HEK293T (cell line): ENCODE measurements at regions not wholly inside any gene's neighbourhood (a gene's known extent, or its start where the extent isn't known, plus 50 kb on each side); places are given as distances from the start of the nearest gene placed in this dataset.
A peak's percentile ranks its signal among the peaks of the same experiment; 100 is the strongest.

Experiments used
- ARNT ChIP-seq: fragments of 450-650 bp; IDR thresholded peaks from 2 replicates; pipeline ENCODE4 v1.6.1; 2017; ENCODE audit warnings: mild to moderate bottlenecking
- BHLHE40 ChIP-seq: fragments of 450-650 bp; IDR thresholded peaks from 2 replicates; pipeline ENCODE4 v1.6.1; 2016; ENCODE audit warnings: mild to moderate bottlenecking, moderate library complexity, borderline replicate concordance
- HDGF ChIP-seq: fragments of 450-650 bp; IDR thresholded peaks from 2 replicates; pipeline ENCODE4 v1.6.1; 2017; ENCODE audit warnings: antibody characterized with exemption, borderline replicate concordance
- L3MBTL2 ChIP-seq: fragments of 450-650 bp; conservative IDR thresholded peaks from 2 replicates; pipeline ENCODE4 v1.6.1; 2016; ENCODE audit warnings: mild to moderate bottlenecking
- SP1 ChIP-seq: fragments of 450-650 bp; IDR thresholded peaks from 2 replicates; pipeline ENCODE4 v1.6.1; 2017
- SUZ12 ChIP-seq: fragments of 450-650 bp; IDR thresholded peaks from 2 replicates; pipeline ENCODE4 v1.6.1; 2016; ENCODE audit warnings: mild to moderate bottlenecking
- TARDBP ChIP-seq: fragments of 450-650 bp; IDR thresholded peaks from 2 replicates; pipeline ENCODE4 v1.6.1; 2016
- TF ChIP-seq, protein P1 (sequence below): fragments of 450-650 bp; IDR thresholded peaks from 2 replicates; pipeline ENCODE4 v1.6.1; 2016

DNA sequence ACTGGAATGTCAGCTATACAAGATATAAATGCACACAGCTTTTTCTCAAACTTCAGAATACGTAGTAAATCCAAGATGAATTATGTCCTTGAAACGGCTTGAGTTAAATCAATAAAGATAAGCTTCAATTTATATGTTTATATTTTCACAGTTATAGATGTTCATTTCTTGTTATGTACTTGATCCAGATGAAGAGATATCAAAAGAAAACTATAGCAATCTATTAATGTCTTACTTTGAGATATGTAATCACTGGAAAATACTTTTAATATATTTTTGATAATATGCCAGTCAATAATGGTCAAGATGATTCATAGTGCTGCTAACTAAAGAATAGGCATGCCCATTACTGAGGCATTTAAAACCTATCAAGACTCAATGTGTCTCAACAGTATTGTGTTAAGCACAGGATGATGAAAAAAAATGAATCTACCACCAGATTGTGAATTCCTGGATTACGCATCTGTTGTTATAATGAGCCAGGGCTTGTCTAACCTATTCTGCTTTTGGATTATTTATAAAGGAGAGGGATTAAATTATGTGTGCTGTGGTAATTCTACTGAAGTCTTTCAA lies 372.6 kb upstream of the PRR16 start:
- no peak for TF ChIP-seq BHLHE40
- TF ChIP-seq L3MBTL2, result no peak
- TF ChIP-seq HDGF, result no peak
- TF ChIP-seq TARDBP, result no peak
- TF ChIP-seq SUZ12, result no peak
- TF ChIP-seq SP1, result no peak
- TF ChIP-seq ARNT, result no peak
- TF ChIP-seq, protein P1, sequence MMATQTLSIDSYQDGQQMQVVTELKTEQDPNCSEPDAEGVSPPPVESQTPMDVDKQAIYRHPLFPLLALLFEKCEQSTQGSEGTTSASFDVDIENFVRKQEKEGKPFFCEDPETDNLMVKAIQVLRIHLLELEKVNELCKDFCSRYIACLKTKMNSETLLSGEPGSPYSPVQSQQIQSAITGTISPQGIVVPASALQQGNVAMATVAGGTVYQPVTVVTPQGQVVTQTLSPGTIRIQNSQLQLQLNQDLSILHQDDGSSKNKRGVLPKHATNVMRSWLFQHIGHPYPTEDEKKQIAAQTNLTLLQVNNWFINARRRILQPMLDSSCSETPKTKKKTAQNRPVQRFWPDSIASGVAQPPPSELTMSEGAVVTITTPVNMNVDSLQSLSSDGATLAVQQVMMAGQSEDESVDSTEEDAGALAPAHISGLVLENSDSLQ, result peak; percentile 78; the same call in 1 of the 2 replicates
